ENCODE measurements at regions not wholly inside any gene's neighbourhood (a gene's known extent, or its start where the extent isn't known, plus 50 kb on each side); places are given as distances from the start of the nearest gene placed in this dataset.

DNA sequence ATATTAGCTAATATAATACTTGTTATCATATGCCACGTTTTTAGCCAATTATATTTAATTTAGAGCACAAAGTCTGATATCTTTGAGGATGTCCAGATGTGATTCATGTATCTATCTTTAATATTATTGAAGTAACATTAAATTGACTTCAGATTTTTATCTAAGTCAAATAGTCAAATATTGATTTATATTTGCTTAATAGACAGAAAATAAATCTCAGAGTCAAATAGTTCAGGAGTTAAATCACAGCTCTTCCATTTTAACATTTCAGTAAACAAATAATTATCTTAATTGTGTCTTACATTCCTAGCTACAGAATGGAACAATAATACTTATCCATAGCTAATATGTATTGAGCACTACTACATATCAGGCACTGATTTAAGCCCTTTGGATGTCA is 379.4 kb upstream of the UBE2E3 start:
- TF ChIP-seq, protein P1, sequence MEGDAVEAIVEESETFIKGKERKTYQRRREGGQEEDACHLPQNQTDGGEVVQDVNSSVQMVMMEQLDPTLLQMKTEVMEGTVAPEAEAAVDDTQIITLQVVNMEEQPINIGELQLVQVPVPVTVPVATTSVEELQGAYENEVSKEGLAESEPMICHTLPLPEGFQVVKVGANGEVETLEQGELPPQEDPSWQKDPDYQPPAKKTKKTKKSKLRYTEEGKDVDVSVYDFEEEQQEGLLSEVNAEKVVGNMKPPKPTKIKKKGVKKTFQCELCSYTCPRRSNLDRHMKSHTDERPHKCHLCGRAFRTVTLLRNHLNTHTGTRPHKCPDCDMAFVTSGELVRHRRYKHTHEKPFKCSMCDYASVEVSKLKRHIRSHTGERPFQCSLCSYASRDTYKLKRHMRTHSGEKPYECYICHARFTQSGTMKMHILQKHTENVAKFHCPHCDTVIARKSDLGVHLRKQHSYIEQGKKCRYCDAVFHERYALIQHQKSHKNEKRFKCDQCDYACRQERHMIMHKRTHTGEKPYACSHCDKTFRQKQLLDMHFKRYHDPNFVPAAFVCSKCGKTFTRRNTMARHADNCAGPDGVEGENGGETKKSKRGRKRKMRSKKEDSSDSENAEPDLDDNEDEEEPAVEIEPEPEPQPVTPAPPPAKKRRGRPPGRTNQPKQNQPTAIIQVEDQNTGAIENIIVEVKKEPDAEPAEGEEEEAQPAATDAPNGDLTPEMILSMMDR (IDR thresholded peaks at IDR 0.05; ENCODE audit: low read length), result no peak
- TF ChIP-seq EZH2 (optimal IDR thresholded peaks at IDR 0.05; ENCODE audit: low read depth, low read length) (no peak), EZH2phosphoT487 (IDR thresholded peaks at IDR 0.05; ENCODE audit: low read length) (no peak)
